ENCODE measurements at regions not wholly inside any gene's neighbourhood (a gene's known extent, or its start where the extent isn't known, plus 50 kb on each side); places are given as distances from the start of the nearest gene placed in this dataset.
"Not testable (repeated sequence)": the region's sequence is repeated elsewhere in the genome, so short reads cannot be mapped to it uniquely, and the experiment has no call there.

DNA sequence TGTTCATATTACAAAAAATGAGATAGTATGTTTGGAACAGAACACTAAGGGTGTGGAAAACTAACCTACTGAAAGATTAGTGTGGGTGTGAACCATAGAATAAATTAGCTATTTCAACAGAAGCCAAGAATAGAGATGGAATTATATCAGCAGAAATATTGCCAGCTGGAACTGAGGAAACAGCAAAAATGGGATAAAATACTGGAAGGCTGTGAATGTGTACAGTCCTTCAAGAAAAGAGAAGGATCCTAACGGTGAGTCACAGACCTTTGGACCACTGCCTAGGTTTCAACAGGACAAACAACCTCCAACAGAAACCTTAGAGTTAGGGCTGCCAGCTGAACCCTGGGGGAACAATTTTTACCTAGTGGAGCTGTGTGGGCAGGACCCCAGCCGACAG is 395.0 kb downstream of the ZWINT start:
- no peaks in the 10 kb centered on the region for H3K27me3 ChIP-seq (ENCODE audit: low read depth)
- H3K36me3 ChIP-seq (replicated peaks) = no peaks in the 10 kb centered on the region
- no peaks in the 10 kb centered on the region for H3K9me3 ChIP-seq
- no peak for DNase-seq (ENCODE audit: low spot score in 2 of 2)
- no peaks in the 10 kb centered on the region for H3K4me1 ChIP-seq
- H3K4me3 ChIP-seq = no peak overlapping the region
- in situ Hi-C loops (cut with MboI; ENCODE audit: low sequenced_read_pairs) = no loop called here

DNA sequence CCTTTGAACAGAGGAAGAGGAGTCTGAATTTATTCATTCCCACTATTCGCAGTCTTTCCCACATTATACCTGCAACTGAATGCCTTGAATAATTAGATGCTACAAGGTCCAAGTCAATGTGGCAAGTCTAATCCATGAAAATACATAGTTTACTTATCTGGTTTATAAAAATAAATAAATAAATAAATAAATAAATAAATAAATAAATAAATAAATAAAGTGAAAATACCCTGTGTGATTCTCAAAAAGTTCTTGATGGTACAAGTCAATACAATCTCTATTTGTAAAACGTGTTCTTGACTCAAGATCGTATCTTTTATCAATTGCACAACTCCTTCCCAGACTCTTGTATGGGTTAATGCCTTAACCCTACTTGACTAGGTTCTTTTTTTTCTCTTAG is 417.7 kb downstream of the ZWINT start:
- no peak overlapping the region for H3K4me3 ChIP-seq
- no peaks in the 10 kb centered on the region for H3K9me3 ChIP-seq
- no peaks in the 10 kb centered on the region for H3K27me3 ChIP-seq (ENCODE audit: low read depth)
- in situ Hi-C loops (cut with MboI; ENCODE audit: low sequenced_read_pairs) = no loop called here
- H3K4me1 ChIP-seq = no peaks in the 10 kb centered on the region
- no peaks in the 10 kb centered on the region for H3K36me3 ChIP-seq (replicated peaks)
- DNase-seq (ENCODE audit: low spot score in 2 of 2) = no peak

DNA sequence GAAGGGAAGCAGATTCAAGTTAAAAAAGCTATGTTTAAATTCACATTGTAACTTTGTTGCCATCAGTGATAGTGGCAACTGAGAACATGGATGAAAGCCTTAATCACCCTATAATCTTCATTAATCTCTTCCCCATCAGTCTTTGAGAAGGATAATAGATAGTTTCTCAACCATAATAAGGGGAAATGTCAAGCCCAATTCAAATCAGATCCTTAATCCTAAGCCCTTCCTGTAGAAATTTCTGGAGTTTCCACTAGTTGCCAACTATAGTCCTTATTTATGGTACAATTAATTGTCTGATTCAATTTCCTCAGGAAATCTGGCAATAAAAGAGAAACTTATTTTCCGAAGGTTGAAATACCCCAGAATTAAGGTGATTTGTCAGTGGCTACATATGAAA is 431.8 kb downstream of the ZWINT start:
- H3K4me1 ChIP-seq = no peaks in the 10 kb centered on the region
- DNase-seq (ENCODE audit: low spot score in 2 of 2) = no peak
- in situ Hi-C loops (cut with MboI; ENCODE audit: low sequenced_read_pairs) = no loop called here
- H3K4me3 ChIP-seq = no peak overlapping the region
- H3K9me3 ChIP-seq = no peaks in the 10 kb centered on the region
- H3K36me3 ChIP-seq (replicated peaks) = no peaks in the 10 kb centered on the region
- no peaks in the 10 kb centered on the region for H3K27me3 ChIP-seq (ENCODE audit: low read depth)

DNA sequence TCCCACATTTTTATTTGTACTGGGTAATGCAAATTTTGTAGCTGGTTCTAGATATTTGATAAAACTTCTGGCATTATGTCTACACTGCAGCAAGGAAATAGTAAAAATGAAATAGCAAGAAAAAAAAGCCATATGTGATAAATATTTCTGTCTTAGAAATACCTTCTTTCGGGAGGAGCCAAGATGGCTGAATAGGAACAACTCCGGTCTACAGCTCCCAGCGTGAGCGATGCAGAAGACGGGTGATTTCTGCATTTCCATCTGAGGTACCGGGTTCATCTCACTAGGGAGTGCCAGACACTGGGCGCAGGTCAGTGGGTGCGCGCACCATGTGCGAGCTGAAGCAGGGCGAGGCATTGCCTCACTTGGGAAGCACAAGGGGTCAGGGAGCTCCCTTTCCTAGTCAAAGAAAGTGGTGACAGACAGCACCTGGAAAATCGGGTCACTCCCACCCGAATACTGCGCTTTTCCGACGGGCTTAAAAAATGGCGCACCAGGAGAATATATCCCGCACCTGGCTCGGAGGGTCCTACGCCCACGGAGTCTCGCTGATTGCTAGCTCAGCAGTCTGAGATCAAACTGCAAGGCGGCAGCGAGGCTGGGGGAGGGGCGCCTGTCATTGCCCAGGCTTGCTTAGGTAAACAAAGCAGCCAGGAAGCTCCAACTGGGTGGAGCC is 461.4 kb downstream of the ZWINT start:
- H3K4me3 ChIP-seq; H3K4me1 ChIP-seq; H3K9me3 ChIP-seq; DNase-seq (ENCODE audit: low spot score in 2 of 2); H3K36me3 ChIP-seq (replicated peaks); H3K27me3 ChIP-seq (ENCODE audit: low read depth); in situ Hi-C loops (cut with MboI; ENCODE audit: low sequenced_read_pairs): not testable (repeated sequence)

DNA sequence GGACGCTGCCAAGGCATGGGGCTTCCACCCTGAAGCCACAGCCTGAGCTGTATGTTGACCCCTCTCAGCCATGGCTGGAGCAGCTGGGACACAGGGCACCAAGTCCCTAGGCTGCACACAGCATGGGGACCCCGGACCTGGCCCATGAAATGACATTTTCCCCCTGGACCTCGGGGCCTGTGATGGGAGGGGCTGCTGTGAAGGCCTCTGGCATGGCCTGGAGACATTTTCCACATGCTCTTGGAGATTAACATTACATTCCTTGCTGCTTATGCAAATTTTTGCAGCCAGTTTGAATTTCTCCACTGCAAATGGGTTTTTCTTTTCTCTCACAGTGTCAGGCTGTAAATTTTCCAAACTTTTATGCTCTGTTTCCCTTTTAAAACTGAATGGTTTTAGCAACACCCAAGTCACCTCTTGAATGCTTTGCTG is 463.6 kb downstream of the ZWINT start:
- no peaks in the 10 kb centered on the region for H3K36me3 ChIP-seq (replicated peaks)
- H3K4me1 ChIP-seq = peaks cover 7% of the 10 kb centered on the region
- no peaks in the 10 kb centered on the region; the same call in 1 of the 2 replicates for H3K9me3 ChIP-seq
- in situ Hi-C loops (cut with MboI; ENCODE audit: low sequenced_read_pairs) = no loop called here
- no peak overlapping the region for H3K4me3 ChIP-seq
- no peaks in the 10 kb centered on the region for H3K27me3 ChIP-seq (ENCODE audit: low read depth)
- DNase-seq (ENCODE audit: low spot score in 2 of 2) = peak; percentile 46 to 68

DNA sequence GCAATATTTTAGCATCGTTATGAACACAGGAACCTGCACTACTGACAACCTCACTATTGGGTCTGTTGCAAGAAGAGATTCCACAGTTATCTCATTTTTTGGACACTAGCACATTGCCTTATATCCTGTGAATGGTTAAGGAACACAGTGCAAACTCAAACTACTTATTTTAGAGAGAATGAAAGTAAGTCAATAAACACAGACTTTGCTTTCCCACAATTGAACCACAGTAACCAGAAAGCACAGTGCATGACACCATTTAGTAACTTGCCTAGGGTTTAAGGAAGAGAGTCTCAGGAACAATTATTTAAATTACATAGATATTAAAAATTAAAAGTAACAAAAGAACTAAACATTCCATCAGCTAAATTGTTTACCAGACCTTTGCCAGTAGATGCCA is 468.8 kb downstream of the ZWINT start:
- in situ Hi-C loops (cut with MboI; ENCODE audit: low sequenced_read_pairs) = no loop called here
- DNase-seq (ENCODE audit: low spot score in 2 of 2) = no peak
- H3K27me3 ChIP-seq (ENCODE audit: low read depth) = no peaks in the 10 kb centered on the region
- H3K4me1 ChIP-seq = no peaks in the 10 kb centered on the region; the same call in 1 of the 2 replicates
- no peak overlapping the region for H3K4me3 ChIP-seq
- no peaks in the 10 kb centered on the region for H3K36me3 ChIP-seq (replicated peaks)
- H3K9me3 ChIP-seq = no peaks in the 10 kb centered on the region; the same call in 1 of the 2 replicates

DNA sequence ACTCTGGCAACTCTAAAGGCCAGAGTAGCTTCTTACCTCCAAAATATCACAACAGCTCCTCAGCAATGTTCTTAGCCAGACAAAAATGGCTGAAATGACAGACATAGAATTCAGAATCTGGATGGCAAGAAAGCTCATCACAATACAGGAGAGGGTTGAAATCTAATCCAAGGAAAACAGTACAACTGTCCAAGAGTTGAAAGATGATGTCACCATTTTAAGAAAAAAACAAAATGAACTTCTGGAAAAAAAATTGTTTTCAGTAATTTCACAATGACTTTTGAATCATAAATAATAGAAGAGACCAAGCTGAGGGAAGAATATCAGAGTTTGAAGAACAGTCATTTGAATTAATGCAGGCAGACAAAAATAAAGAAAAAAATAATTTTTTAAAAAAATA is 479.5 kb downstream of the ZWINT start:
- Histone ChIP-seq H3K4me3 (no peak overlapping the region), H3K27me3 (ENCODE audit: low read depth) (no peaks in the 10 kb centered on the region), H3K36me3 (replicated peaks) (no peaks in the 10 kb centered on the region), H3K9me3 (no peaks in the 10 kb centered on the region), H3K4me1 (no peaks in the 10 kb centered on the region)
- DNase-seq (ENCODE audit: low spot score in 2 of 2) = no peak
- in situ Hi-C loops (cut with MboI; ENCODE audit: low sequenced_read_pairs) = no loop called here

DNA sequence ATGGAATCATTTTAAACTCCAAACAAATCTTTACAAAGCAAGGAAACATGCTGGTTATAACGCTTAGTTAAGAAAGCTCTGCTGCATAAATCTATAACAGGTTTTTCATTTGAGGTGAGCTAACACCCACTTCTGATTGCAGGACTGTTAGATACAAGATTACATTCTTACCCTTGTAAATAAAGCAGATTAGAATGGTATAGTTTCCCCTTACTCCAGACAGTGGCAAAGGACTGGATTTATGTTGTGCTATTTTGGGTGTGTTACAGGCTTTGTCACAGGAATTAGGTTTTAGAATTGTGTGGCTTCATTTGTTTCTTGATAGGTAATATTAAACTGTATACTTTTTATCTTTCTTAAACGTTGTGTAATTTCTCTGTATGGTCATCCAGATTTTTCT is 487.6 kb downstream of the ZWINT start:
- Histone ChIP-seq H3K4me1 (no peaks in the 10 kb centered on the region), H3K9me3 (no peaks in the 10 kb centered on the region), H3K36me3 (replicated peaks) (no peaks in the 10 kb centered on the region), H3K27me3 (ENCODE audit: low read depth) (no peaks in the 10 kb centered on the region), H3K4me3 (no peak overlapping the region)
- in situ Hi-C loops (cut with MboI; ENCODE audit: low sequenced_read_pairs) = no loop called here
- DNase-seq (ENCODE audit: low spot score in 2 of 2) = no peak

DNA sequence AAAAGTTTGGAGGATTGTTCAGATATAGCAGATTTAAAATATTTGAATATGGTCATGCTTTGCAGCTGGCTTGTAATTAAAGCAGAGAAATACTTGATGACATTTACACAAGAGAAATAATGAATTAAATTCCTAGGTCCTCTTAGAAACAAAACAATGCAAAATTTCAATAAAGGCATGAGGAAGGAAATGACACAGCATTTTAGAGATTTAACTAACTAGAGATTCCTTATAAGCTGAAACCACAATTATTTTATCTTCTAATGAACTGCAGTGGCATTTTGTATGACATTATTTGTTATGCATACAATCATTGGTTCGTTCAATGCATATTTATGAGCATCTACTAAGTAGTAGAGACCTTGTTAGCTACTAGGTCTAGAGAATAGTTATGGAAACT is 490.9 kb downstream of the ZWINT start:
- Histone ChIP-seq H3K36me3 (replicated peaks) (no peaks in the 10 kb centered on the region), H3K9me3 (no peaks in the 10 kb centered on the region), H3K27me3 (ENCODE audit: low read depth) (no peaks in the 10 kb centered on the region), H3K4me1 (no peaks in the 10 kb centered on the region), H3K4me3 (no peak overlapping the region)
- in situ Hi-C loops (cut with MboI; ENCODE audit: low sequenced_read_pairs) = no loop called here
- DNase-seq (ENCODE audit: low spot score in 2 of 2) = no peak

DNA sequence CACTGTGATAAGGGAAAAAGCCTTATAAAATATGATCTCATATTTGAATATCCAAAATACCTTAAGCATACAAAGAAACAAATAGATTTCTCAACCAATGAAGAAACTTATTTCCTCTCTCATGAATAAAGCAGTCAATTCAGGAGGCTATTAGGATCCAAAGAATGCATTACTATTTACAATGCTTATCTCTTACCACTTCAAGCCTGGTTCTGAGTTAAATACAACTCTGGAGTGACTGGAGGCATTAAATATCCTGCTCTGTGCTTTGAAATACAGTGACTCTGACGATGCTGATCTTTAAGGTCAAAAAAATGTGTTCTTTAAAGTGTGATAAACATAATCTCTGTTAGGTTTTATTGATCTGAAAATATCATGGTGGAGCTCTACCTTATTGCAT is 493.2 kb downstream of the ZWINT start:
- Histone ChIP-seq H3K36me3 (replicated peaks) (no peaks in the 10 kb centered on the region), H3K4me3 (no peak overlapping the region), H3K4me1 (no peaks in the 10 kb centered on the region), H3K27me3 (ENCODE audit: low read depth) (no peaks in the 10 kb centered on the region), H3K9me3 (no peaks in the 10 kb centered on the region)
- in situ Hi-C loops (cut with MboI; ENCODE audit: low sequenced_read_pairs) = no loop called here
- no peak for DNase-seq (ENCODE audit: low spot score in 2 of 2)

DNA sequence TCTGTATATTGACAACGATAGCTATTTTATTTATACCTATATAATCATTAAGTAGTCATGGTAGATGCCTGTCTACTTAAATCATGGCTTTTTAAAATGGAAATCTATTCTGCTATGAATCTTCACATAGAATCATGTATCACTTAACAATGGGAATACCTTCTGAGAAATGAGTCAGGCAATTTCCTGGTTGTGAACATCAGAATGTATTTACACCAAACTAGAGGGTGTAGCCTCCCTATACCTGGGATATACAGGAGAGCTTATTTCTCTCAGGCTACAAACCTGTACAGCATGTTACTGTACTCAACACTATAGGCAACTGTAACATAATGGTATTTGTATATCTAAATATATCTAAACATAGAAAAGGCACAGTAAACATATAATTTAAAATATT is 502.3 kb downstream of the ZWINT start:
- in situ Hi-C loops (cut with MboI; ENCODE audit: low sequenced_read_pairs) = no loop called here
- Histone ChIP-seq H3K36me3 (replicated peaks) (no peaks in the 10 kb centered on the region), H3K9me3 (no peaks in the 10 kb centered on the region), H3K27me3 (ENCODE audit: low read depth) (no peaks in the 10 kb centered on the region), H3K4me1 (no peaks in the 10 kb centered on the region), H3K4me3 (no peak overlapping the region)
- no peak for DNase-seq (ENCODE audit: low spot score in 2 of 2)

DNA sequence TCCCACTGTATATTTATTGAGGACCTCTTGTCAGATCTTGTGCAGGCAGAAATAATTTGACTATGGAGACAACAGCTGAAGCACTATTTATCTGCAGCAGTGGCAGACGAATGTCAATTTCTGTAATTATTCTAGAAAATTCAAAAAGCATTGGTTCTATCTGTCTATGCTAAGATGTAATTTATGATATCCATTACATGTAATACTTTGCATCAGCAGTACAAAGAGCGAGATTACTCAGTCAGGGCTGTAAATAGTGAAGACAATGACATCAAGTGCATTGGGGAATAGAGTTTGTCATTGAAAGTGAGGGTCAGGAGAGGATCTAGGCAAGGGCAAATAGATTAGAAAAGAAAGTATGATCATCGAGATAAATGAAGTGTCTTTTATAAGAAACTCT is 508.2 kb downstream of the ZWINT start:
- no peaks in the 10 kb centered on the region for H3K36me3 ChIP-seq (replicated peaks)
- H3K27me3 ChIP-seq (ENCODE audit: low read depth) = no peaks in the 10 kb centered on the region; the same call in none of the 2 replicates
- H3K4me1 ChIP-seq = no peaks in the 10 kb centered on the region
- DNase-seq (ENCODE audit: low spot score in 2 of 2) = no peak
- no peak overlapping the region for H3K4me3 ChIP-seq
- in situ Hi-C loops (cut with MboI; ENCODE audit: low sequenced_read_pairs) = no loop called here
- H3K9me3 ChIP-seq = no peaks in the 10 kb centered on the region

DNA sequence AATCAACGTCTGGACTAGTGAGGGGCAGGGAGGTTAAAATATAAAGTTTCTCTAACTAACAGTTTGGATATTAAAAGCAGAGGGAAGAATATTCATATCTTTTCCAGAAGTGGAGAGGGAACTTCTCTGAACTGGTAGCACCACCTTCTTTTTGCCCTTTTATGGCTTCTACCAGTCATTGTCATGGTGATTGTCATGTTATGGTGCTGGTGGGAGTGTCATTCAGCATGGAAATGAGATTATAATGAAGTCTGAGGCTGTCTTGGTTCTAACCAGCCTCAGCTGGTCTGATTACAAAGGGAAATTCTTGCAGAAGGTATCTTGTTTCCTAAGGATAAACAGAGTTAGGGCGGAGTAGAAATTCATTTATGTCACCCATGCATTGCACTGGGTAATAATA is 523.8 kb downstream of the ZWINT start:
- Histone ChIP-seq H3K36me3 (replicated peaks) (no peaks in the 10 kb centered on the region), H3K4me1 (no peaks in the 10 kb centered on the region), H3K27me3 (ENCODE audit: low read depth) (no peaks in the 10 kb centered on the region), H3K4me3 (no peak overlapping the region), H3K9me3 (no peaks in the 10 kb centered on the region)
- no peak for DNase-seq (ENCODE audit: low spot score in 2 of 2)
- in situ Hi-C loops (cut with MboI; ENCODE audit: low sequenced_read_pairs) = no loop called here

DNA sequence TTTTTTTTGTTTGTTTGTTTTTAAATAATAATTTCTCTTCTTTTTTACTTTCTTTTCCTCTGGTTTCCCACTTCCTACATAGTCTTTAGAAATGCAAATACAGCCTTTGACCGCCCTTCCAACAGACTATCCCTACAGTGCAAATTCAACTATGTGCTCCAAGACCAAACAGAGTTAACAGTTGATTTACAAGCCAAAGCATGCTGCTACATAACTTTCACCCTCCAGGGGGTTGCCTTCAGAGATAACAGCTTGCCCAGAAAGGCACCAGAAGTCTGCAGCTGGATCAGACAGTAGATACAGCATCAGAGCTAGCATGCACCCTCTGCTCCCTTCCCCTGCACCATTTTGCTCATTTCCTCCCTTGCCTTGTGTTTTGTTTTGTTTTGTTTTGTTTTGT is 539.0 kb downstream of the ZWINT start:
- in situ Hi-C loops (cut with MboI; ENCODE audit: low sequenced_read_pairs) = no loop called here

DNA sequence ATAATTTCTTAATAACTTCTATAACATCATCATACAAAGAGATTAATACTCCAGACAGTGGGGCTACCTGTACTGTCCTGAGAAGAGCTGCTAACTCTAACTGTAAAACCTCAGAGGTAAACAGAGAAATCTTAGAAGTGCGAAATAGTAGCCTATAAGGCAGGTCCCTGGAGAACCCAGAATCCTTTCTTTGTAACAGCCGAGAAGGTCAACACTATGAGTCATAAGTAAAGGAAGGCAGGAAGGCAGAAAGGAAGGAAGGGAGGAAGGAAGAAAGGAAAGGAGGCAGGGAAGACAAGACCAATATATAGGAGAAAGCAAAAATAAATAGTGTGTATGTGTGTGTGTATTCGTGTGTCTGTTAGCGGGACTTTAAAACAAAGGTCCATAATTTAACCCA is 540.6 kb downstream of the ZWINT start:
- H3K27me3 ChIP-seq (ENCODE audit: low read depth) = no peaks in the 10 kb centered on the region
- no peaks in the 10 kb centered on the region for H3K4me1 ChIP-seq
- no peak for DNase-seq (ENCODE audit: low spot score in 2 of 2)
- H3K9me3 ChIP-seq = no peaks in the 10 kb centered on the region
- no peak overlapping the region for H3K4me3 ChIP-seq
- in situ Hi-C loops (cut with MboI; ENCODE audit: low sequenced_read_pairs) = no loop called here
- no peaks in the 10 kb centered on the region for H3K36me3 ChIP-seq (replicated peaks)

More for the DNA sequence above, 539.0 kb downstream of the ZWINT start:
- Histone ChIP-seq H3K4me1 (no peaks in the 10 kb centered on the region), H3K36me3 (replicated peaks) (no peaks in the 10 kb centered on the region), H3K27me3 (ENCODE audit: low read depth) (no peaks in the 10 kb centered on the region), H3K9me3 (no peaks in the 10 kb centered on the region), H3K4me3 (no peak overlapping the region)
- DNase-seq (ENCODE audit: low spot score in 2 of 2) = no peak
